ENCODE measurements at regions not wholly inside any gene's neighbourhood (a gene's known extent, or its start where the extent isn't known, plus 50 kb on each side); places are given as distances from the start of the nearest gene placed in this dataset.
A peak's percentile ranks its signal among the peaks of the same experiment; 100 is the strongest.

GRCh38 chr2:237259201-237259600 is 154.8 kb downstream of the COL6A3 start:
- H3K4me3 ChIP-seq, result no peak overlapping the region
- DNase-seq (ENCODE audit: low read depth in 1 of 2, low spot score in 1 of 2) (no peak), ATAC-seq (no peak), FAIRE-seq (no peak)
- 84% methylated on average over 4 of the region's 4 CpGs for WGBS (ENCODE audit: missing lambda C conversion rate)
- H3K27ac ChIP-seq, result 0 out of 6 replicates have a peak overlapping the region, but pooled peaks of 1 of the 2 experiments have one; percentile 13
- POLR2A ChIA-PET, result no interaction called here
- CTCF ChIA-PET, result interaction anchor here (0.9 to 3.1 kb wide), 4 partner anchors 9 to 151 kb away, joined by 3 to 12 read pairs (median 7); no protein-coding TSS in a partner anchor
- H3K4me2 ChIP-seq, result no peak overlapping the region
- H3K9me3 ChIP-seq, result no peaks in the 10 kb centered on the region
- H3K4me1 ChIP-seq, result peaks cover 41% of the 10 kb centered on the region
- TF ChIP-seq HMGXB4 (CRISPR knock-in tag; IDR thresholded peaks at IDR 0.05; ENCODE audit: borderline replicate concordance), result no peak
- no peak for TF ChIP-seq NFE2L2 (conservative IDR thresholded peaks at IDR 0.05; ENCODE audit: low read length)
- TF ChIP-seq BCL3 (IDR thresholded peaks at IDR 0.05), result no peak
- TF ChIP-seq PHF8 (IDR thresholded peaks at IDR 0.05; ENCODE audit: borderline replicate concordance, low read depth), result no peak
- no peak for TF ChIP-seq RCOR1 (IDR thresholded peaks at IDR 0.05; ENCODE audit: low read depth, low read length)
- no peak for TF ChIP-seq FOXS1 (CRISPR knock-in tag; IDR thresholded peaks at IDR 0.05)
- TF ChIP-seq NPAS2 (CRISPR knock-in tag; IDR thresholded peaks at IDR 0.05; ENCODE audit: borderline replicate concordance), result no peak
- no peak for TF ChIP-seq CBX2 (IDR thresholded peaks at IDR 0.05; ENCODE audit: borderline replicate concordance, low read depth)
- TF ChIP-seq, protein P1, sequence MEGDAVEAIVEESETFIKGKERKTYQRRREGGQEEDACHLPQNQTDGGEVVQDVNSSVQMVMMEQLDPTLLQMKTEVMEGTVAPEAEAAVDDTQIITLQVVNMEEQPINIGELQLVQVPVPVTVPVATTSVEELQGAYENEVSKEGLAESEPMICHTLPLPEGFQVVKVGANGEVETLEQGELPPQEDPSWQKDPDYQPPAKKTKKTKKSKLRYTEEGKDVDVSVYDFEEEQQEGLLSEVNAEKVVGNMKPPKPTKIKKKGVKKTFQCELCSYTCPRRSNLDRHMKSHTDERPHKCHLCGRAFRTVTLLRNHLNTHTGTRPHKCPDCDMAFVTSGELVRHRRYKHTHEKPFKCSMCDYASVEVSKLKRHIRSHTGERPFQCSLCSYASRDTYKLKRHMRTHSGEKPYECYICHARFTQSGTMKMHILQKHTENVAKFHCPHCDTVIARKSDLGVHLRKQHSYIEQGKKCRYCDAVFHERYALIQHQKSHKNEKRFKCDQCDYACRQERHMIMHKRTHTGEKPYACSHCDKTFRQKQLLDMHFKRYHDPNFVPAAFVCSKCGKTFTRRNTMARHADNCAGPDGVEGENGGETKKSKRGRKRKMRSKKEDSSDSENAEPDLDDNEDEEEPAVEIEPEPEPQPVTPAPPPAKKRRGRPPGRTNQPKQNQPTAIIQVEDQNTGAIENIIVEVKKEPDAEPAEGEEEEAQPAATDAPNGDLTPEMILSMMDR (IDR thresholded peaks at IDR 0.05), result no peak
- TF ChIP-seq NR3C1 (IDR thresholded peaks at IDR 0.05), result no peak
- no peak for TF ChIP-seq MYC (IDR thresholded peaks at IDR 0.05; ENCODE audit: borderline replicate concordance, low read length)
- TF ChIP-seq TP53 (CRISPR knock-in tag; IDR thresholded peaks at IDR 0.05), result no peak
- TF ChIP-seq, protein P2, sequence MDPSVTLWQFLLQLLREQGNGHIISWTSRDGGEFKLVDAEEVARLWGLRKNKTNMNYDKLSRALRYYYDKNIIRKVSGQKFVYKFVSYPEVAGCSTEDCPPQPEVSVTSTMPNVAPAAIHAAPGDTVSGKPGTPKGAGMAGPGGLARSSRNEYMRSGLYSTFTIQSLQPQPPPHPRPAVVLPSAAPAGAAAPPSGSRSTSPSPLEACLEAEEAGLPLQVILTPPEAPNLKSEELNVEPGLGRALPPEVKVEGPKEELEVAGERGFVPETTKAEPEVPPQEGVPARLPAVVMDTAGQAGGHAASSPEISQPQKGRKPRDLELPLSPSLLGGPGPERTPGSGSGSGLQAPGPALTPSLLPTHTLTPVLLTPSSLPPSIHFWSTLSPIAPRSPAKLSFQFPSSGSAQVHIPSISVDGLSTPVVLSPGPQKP (IDR thresholded peaks at IDR 0.05; ENCODE audit: low read depth, low read length), result no peak
- no peak for TF ChIP-seq RNF2 (IDR thresholded peaks at IDR 0.05; ENCODE audit: borderline replicate concordance, low read depth)
- TF ChIP-seq, protein P3, sequence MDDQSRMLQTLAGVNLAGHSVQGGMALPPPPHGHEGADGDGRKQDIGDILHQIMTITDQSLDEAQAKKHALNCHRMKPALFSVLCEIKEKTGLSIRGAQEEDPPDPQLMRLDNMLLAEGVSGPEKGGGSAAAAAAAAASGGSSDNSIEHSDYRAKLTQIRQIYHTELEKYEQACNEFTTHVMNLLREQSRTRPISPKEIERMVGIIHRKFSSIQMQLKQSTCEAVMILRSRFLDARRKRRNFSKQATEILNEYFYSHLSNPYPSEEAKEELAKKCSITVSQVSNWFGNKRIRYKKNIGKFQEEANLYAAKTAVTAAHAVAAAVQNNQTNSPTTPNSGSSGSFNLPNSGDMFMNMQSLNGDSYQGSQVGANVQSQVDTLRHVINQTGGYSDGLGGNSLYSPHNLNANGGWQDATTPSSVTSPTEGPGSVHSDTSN (IDR thresholded peaks at IDR 0.05), result no peak
- no peak for TF ChIP-seq CEBPB (IDR thresholded peaks at IDR 0.05)

DNA sequence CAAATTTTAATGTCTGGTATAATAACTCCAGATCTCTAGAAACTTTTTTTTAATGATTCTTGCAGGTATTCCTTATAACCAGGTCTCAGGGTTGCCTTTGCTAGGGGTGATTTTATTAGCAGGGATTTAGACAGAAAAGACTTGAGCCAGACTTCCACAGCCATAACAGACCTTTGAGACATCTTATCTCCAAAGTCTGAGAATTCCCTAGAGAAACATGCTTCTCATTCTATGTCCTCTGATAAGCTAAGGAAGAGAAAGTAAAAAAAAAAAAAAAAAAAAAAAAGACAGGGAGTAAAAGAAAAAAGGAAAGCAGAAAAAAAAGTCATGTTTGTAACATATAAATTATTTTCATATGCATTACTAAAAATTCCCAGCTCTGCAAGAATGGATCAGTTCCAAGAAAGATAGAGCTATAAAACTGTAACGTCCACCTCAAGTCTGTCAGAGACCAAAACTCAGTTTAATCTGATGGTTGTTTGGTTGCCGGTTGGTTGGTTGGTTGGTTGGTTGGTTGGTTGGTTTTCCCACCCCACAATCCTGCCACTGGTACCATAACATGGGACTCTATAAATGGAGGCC is 153.8 kb downstream of the COL6A3 start:
- peaks cover 41% of the 10 kb centered on the region for H3K4me1 ChIP-seq
- no peak overlapping the region for H3K4me3 ChIP-seq
- ChIA-PET POLR2A (interaction anchor here (0.6 kb wide), 1 partner anchor 161 kb away, joined by 4 read pairs; no protein-coding TSS in a partner anchor), CTCF (interaction anchor here (0.6 to 1.6 kb wide), 4 partner anchors 11 to 150 kb away, joined by 3 to 6 read pairs (median 4); no protein-coding TSS in a partner anchor)
- whole genome bisulfite sequencing (ENCODE audit: missing lambda C conversion rate), result 84% methylated on average over 2 of the region's 2 CpGs
- H3K9me3 ChIP-seq, result no peaks in the 10 kb centered on the region
- H3K27ac ChIP-seq, result no peak overlapping the region
- no peak for ATAC-seq
- no peak overlapping the region for H3K4me2 ChIP-seq
- no peak for FAIRE-seq
- no peak for DNase-seq (ENCODE audit: low read depth in 1 of 2, low spot score in 1 of 2)
- TF ChIP-seq JUNB (IDR thresholded peaks at IDR 0.05) (no peak), NFE2L2 (conservative IDR thresholded peaks at IDR 0.05; ENCODE audit: low read length) (no peak), CEBPB (IDR thresholded peaks at IDR 0.05) (no peak), RAD21 (conservative IDR thresholded peaks at IDR 0.05 in 1 of 2, IDR thresholded peaks at IDR 0.05 in 1 of 2) (no peak), HEYL (CRISPR knock-in tag; IDR thresholded peaks at IDR 0.05) (no peak), SREBF2 (IDR thresholded peaks at IDR 0.05) (no peak), REST (IDR thresholded peaks at IDR 0.05) (no peak), RFX5 (IDR thresholded peaks at IDR 0.05) (no peak), TFCP2L1 (CRISPR knock-in tag; IDR thresholded peaks at IDR 0.05) (no peak), CHD2 (IDR thresholded peaks at IDR 0.05; ENCODE audit: low read length, partially characterized antibody) (no peak), ZFP36 (IDR thresholded peaks at IDR 0.05; ENCODE audit: borderline replicate concordance, partially characterized antibody) (no peak), ZSCAN20 (CRISPR knock-in tag; IDR thresholded peaks at IDR 0.05) (no peak)

All from A549 (cell line).